H9 (cell line): ENCODE measurements at regions not wholly inside any gene's neighbourhood (a gene's known extent, or its start where the extent isn't known, plus 50 kb on each side); places are given as distances from the start of the nearest gene placed in this dataset.

Experiments used
- DNase-seq: peaks from one replicate; pipeline ENCODE4 v3.0.0-alpha.2; 2017
- H2AFZ ChIP-seq: one replicate; pipeline ENCODE4 v1.6.1; 2013; ENCODE audit warnings: mild to moderate bottlenecking, low read length, control low read depth, moderate library complexity
- H2AK5ac ChIP-seq: 2 replicates; pipeline ENCODE4 v1.6.1; 2013; ENCODE audit warnings: low read length, control low read depth, mixed read lengths; ENCODE audit not compliant: insufficient read length
- H2BK120ac ChIP-seq: one replicate; pipeline ENCODE4 v1.6.1; 2013; ENCODE audit warnings: low read depth, mild to moderate bottlenecking, low read length, control low read depth, inconsistent platforms; ENCODE audit not compliant: poor library complexity, severe bottlenecking
- H2BK12ac ChIP-seq: 2 replicates; pipeline ENCODE4 v1.6.1; 2013; ENCODE audit warnings: low read length, control low read depth, mixed read lengths, low read depth; ENCODE audit not compliant: insufficient read length
- H2BK15ac ChIP-seq: 2 replicates; pipeline ENCODE4 v1.6.1; 2013; ENCODE audit warnings: low read depth, low read length, control low read depth
- H2BK20ac ChIP-seq: one replicate; pipeline ENCODE4 v1.6.1; 2013; ENCODE audit warnings: low read depth, mild to moderate bottlenecking, low read length, control low read depth, inconsistent platforms; ENCODE audit not compliant: poor library complexity, severe bottlenecking
- H2BK5ac ChIP-seq: 2 replicates; pipeline ENCODE4 v1.6.1; 2013; ENCODE audit warnings: low read length, control low read depth, mixed read lengths; ENCODE audit not compliant: insufficient read length
- H3K14ac ChIP-seq: 2 replicates; pipeline ENCODE4 v1.6.1; 2013; ENCODE audit warnings: low read length, control low read depth; ENCODE audit not compliant: insufficient read depth
- H3K18ac ChIP-seq: 2 replicates; pipeline ENCODE4 v1.6.1; 2013; ENCODE audit warnings: low read depth, mild to moderate bottlenecking, mixed read lengths, low read length, control low read depth; ENCODE audit not compliant: insufficient read length
- H3K23ac ChIP-seq: 2 replicates; pipeline ENCODE4 v1.6.1; 2013; ENCODE audit warnings: low read length, control low read depth, mixed read lengths, low read depth; ENCODE audit not compliant: insufficient read length
- H3K23me2 ChIP-seq: 2 replicates; pipeline ENCODE4 v1.6.1; 2013; ENCODE audit warnings: low read depth, mild to moderate bottlenecking, mixed read lengths, low read length, control low read depth; ENCODE audit not compliant: insufficient read length, poor library complexity, severe bottlenecking
- H3K27ac ChIP-seq: 2 replicates; pipeline ENCODE4 v1.5.1; 2013; ENCODE audit warnings: low read length, control low read depth, mixed read lengths, low read depth; ENCODE audit not compliant: insufficient read length
- H3K27me3 ChIP-seq: 2 replicates; pipeline ENCODE4 v1.6.1; 2013; ENCODE audit warnings: low read length, control low read depth, inconsistent platforms; ENCODE audit not compliant: insufficient read depth
- H3K4ac ChIP-seq: 2 replicates; pipeline ENCODE4 v1.6.1; 2013; ENCODE audit warnings: low read depth, mild to moderate bottlenecking, control low read depth, inconsistent platforms, low read length, moderate library complexity
- H3K4me1 ChIP-seq: 2 replicates; pipeline ENCODE4 v1.6.1; 2013; ENCODE audit warnings: low read length, control low read depth, inconsistent platforms; ENCODE audit not compliant: insufficient read depth
- H3K4me2 ChIP-seq: 2 replicates; pipeline ENCODE4 v1.6.1; 2013; ENCODE audit warnings: low read length, control low read depth, mixed read lengths; ENCODE audit not compliant: insufficient read length, insufficient read depth
- H3K56ac ChIP-seq: 2 replicates; pipeline ENCODE4 v1.6.1; 2013; ENCODE audit warnings: low read depth, mild to moderate bottlenecking, mixed read lengths, low read length, control low read depth; ENCODE audit not compliant: insufficient read length
- H3K79me1 ChIP-seq: 2 replicates; pipeline ENCODE4 v1.6.1; 2013; ENCODE audit warnings: low read depth, mild to moderate bottlenecking, moderate library complexity, low read length, control low read depth, inconsistent platforms; ENCODE audit not compliant: insufficient read depth, poor library complexity, severe bottlenecking
- H3K79me2 ChIP-seq: 2 replicates; pipeline ENCODE4 v1.6.1; 2013; ENCODE audit warnings: low read length, control low read depth, inconsistent platforms; ENCODE audit not compliant: insufficient read depth
- H3K9ac ChIP-seq: 2 replicates; pipeline ENCODE4 v1.6.1; 2013; ENCODE audit warnings: low read length, control low read depth, mixed read lengths; ENCODE audit not compliant: insufficient read length; ENCODE audit errors: extremely low read depth
- H3K9me3 ChIP-seq: one replicate; pipeline ENCODE4 v1.6.1; 2013; ENCODE audit warnings: low read depth, low read length, inconsistent platforms; ENCODE audit not compliant: control insufficient read depth
- H3T11ph ChIP-seq: one replicate; pipeline ENCODE4 v1.6.1; 2013; ENCODE audit warnings: mild to moderate bottlenecking, low read length, control low read depth, inconsistent platforms
- H4K20me1 ChIP-seq: one replicate; pipeline ENCODE4 v1.6.1; 2013; ENCODE audit not compliant: control insufficient read depth, insufficient read length, insufficient read depth
- H4K5ac ChIP-seq: 2 replicates; pipeline ENCODE4 v1.6.1; 2013; ENCODE audit warnings: low read depth, mild to moderate bottlenecking, mixed read lengths, low read length, control low read depth; ENCODE audit not compliant: insufficient read length
- H4K8ac ChIP-seq: replicated peaks from 2 replicates; pipeline ENCODE4 v1.6.1; 2013; ENCODE audit warnings: low read length, control low read depth, mixed read lengths, low read depth; ENCODE audit not compliant: insufficient read length
- H4K91ac ChIP-seq: 2 replicates; pipeline ENCODE4 v1.6.1; 2013; ENCODE audit warnings: low read depth, mild to moderate bottlenecking, moderate library complexity, mixed read lengths, low read length, control low read depth; ENCODE audit not compliant: insufficient read length
- H3K27ac Mint-ChIP-seq, 3 experiments: 2 replicates in 2 of 3; 3 replicates in 1 of 3; pipeline ENCODE4 v1.8.0; 2020 to 2021; ENCODE audit warnings: mixed read lengths in 3 of 3, mild to moderate bottlenecking in 1 of 3, moderate library complexity in 1 of 3
- H3K27me3 Mint-ChIP-seq: 2 replicates; pipeline ENCODE4 v1.8.0; 2021; ENCODE audit warnings: low read depth, mild to moderate bottlenecking, moderate library complexity, mixed read lengths
- H3K36me3 Mint-ChIP-seq, 3 experiments: 2 replicates in 2 of 3; 3 replicates in 1 of 3; pipeline ENCODE4 v1.8.0; 2020 to 2021; ENCODE audit warnings: low read depth in 3 of 3, mixed read lengths in 3 of 3; ENCODE audit not compliant: insufficient read depth in 1 of 3
- H3K4me1 Mint-ChIP-seq, 2 experiments: 2 replicates each; pipeline ENCODE4 v1.8.0; 2020; ENCODE audit warnings: mixed read lengths in 2 of 2
- H3K4me3 Mint-ChIP-seq, 2 experiments: 2 replicates in 1 of 2; 3 replicates in 1 of 2; pipeline ENCODE4 v1.8.0; 2020 to 2021; ENCODE audit warnings: mild to moderate bottlenecking in 2 of 2, mixed read lengths in 2 of 2, moderate library complexity in 1 of 2
- H3K9me3 Mint-ChIP-seq, 2 experiments: 2 replicates in 1 of 2; 3 replicates in 1 of 2; pipeline ENCODE4 v1.8.0; 2020; ENCODE audit warnings: mild to moderate bottlenecking in 2 of 2, mixed read lengths in 2 of 2, moderate library complexity in 1 of 2
- WGBS: extraction: QIAGEN DNeasy Blood & Tissue Kit; methylation state at CpG from one replicate; pipeline ENCODE4 v1.1.7; 2013; ENCODE audit warnings: missing lambda C conversion rate, low lambda C conversion rate, mixed read lengths; ENCODE audit not compliant: insufficient read length; ENCODE audit errors: extremely low coverage; 5-methylcytosine and 5-hydroxymethylcytosine counted together
- TF ChIP-seq, protein P1 (sequence below): fragments of 200-600 bp; sonication (generic); conservative IDR thresholded peaks from 3 replicates; pipeline ENCODE4 v1.8.0; 2021; ENCODE audit warnings: antibody characterized with exemption, mild to moderate bottlenecking

DNA sequence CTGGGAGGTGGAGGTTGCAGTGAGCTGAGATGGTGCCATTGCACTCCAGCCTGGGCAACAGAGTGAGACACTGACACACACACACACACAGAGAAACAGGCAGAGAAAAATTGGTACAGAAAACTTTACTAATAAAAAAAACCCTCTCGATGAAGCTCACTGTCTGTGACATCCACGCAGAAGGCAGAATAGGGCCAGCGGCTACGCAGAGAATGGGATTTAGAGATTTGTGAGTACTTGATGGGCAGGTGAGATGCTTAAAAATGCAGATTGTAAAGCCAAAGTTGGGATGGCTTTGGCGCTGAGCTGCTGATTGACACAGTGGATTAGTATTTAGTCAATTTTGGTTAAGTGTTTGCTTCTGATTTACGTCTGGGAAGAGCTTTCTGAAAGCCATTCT lies 561.1 kb downstream of the TBC1D22A start:
- Mint-ChIP-seq H3K4me3 (no peak overlapping the region), H3K27ac (no peak overlapping the region), H3K4me1 (no peaks in the 10 kb centered on the region), H3K36me3 (peaks cover 6 to 23% (median 15%) of the 10 kb centered on the region in 3 experiments), H3K27me3 (peaks cover 9% of the 10 kb centered on the region), H3K9me3 (peaks cover 34 to 46% of the 10 kb centered on the region in 2 experiments)
- H4K5ac ChIP-seq = no peak overlapping the region
- H3K79me1 ChIP-seq = no peaks in the 10 kb centered on the region
- H2BK120ac ChIP-seq = no peak overlapping the region
- H2BK15ac ChIP-seq = no peak overlapping the region
- no peak overlapping the region for H3K14ac ChIP-seq
- no peaks in the 10 kb centered on the region for H3K4me1 ChIP-seq
- H3T11ph ChIP-seq = no peak overlapping the region
- H3K79me2 ChIP-seq = no peaks in the 10 kb centered on the region
- no peak overlapping the region for H4K8ac ChIP-seq
- H3K4me2 ChIP-seq = no peak overlapping the region
- no peak overlapping the region for H3K18ac ChIP-seq
- H3K27ac ChIP-seq = no peak overlapping the region
- no peak overlapping the region for H4K91ac ChIP-seq
- no peak overlapping the region for H2BK12ac ChIP-seq
- H4K20me1 ChIP-seq = no peaks in the 10 kb centered on the region
- H2AFZ ChIP-seq = no peak overlapping the region
- no peaks in the 10 kb centered on the region for H3K23me2 ChIP-seq
- no peak overlapping the region for H3K56ac ChIP-seq
- peaks cover 81% of the 10 kb centered on the region for H3K9me3 ChIP-seq
- no peak overlapping the region for H3K4ac ChIP-seq
- no peak for DNase-seq
- no peak overlapping the region for H3K23ac ChIP-seq
- no peak overlapping the region for H3K9ac ChIP-seq
- no peaks in the 10 kb centered on the region; the same call in 1 of the 2 replicates for H3K27me3 ChIP-seq
- no peak overlapping the region for H2BK5ac ChIP-seq
- H2AK5ac ChIP-seq = no peak overlapping the region
- TF ChIP-seq, protein P1, sequence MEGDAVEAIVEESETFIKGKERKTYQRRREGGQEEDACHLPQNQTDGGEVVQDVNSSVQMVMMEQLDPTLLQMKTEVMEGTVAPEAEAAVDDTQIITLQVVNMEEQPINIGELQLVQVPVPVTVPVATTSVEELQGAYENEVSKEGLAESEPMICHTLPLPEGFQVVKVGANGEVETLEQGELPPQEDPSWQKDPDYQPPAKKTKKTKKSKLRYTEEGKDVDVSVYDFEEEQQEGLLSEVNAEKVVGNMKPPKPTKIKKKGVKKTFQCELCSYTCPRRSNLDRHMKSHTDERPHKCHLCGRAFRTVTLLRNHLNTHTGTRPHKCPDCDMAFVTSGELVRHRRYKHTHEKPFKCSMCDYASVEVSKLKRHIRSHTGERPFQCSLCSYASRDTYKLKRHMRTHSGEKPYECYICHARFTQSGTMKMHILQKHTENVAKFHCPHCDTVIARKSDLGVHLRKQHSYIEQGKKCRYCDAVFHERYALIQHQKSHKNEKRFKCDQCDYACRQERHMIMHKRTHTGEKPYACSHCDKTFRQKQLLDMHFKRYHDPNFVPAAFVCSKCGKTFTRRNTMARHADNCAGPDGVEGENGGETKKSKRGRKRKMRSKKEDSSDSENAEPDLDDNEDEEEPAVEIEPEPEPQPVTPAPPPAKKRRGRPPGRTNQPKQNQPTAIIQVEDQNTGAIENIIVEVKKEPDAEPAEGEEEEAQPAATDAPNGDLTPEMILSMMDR = no peak
- H2BK20ac ChIP-seq = no peak overlapping the region
- WGBS = no CpG with 5 or more reads among the region's 6 CpGs
